ENCODE measurements at regions not wholly inside any gene's neighbourhood (a gene's known extent, or its start where the extent isn't known, plus 50 kb on each side); places are given as distances from the start of the nearest gene placed in this dataset.

DNA sequence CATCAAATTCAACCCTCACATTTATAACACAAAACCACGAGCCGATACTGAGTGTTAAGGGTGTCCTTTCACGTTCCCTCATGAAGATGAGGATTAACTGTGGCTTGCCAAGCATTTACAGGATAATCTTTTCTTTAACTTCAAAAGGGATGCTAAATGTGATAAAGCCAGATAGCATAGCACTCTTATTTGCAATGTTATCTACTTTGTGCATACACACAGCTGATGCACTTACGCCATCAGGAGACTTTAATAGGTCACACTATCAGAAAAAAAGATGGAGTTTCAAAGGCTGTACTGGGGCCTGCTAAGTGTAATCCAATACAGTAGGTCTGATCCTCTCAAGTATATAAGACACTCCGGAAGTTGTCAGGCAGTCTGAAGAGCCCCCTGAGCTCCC is 572.7 kb downstream of the PIK3C3 start:
- no peak overlapping the region for H3K4me3 ChIP-seq (replicated peaks in 1 of 2; ENCODE audit: low read depth in 2 of 2, low read length in 2 of 2)
- DNase-seq (ENCODE audit: low read depth in 2 of 2) = no peak
- TF ChIP-seq, protein P1, sequence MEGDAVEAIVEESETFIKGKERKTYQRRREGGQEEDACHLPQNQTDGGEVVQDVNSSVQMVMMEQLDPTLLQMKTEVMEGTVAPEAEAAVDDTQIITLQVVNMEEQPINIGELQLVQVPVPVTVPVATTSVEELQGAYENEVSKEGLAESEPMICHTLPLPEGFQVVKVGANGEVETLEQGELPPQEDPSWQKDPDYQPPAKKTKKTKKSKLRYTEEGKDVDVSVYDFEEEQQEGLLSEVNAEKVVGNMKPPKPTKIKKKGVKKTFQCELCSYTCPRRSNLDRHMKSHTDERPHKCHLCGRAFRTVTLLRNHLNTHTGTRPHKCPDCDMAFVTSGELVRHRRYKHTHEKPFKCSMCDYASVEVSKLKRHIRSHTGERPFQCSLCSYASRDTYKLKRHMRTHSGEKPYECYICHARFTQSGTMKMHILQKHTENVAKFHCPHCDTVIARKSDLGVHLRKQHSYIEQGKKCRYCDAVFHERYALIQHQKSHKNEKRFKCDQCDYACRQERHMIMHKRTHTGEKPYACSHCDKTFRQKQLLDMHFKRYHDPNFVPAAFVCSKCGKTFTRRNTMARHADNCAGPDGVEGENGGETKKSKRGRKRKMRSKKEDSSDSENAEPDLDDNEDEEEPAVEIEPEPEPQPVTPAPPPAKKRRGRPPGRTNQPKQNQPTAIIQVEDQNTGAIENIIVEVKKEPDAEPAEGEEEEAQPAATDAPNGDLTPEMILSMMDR (IDR thresholded peaks at IDR 0.05; ENCODE audit: low read depth, low read length) = no peak

DNA sequence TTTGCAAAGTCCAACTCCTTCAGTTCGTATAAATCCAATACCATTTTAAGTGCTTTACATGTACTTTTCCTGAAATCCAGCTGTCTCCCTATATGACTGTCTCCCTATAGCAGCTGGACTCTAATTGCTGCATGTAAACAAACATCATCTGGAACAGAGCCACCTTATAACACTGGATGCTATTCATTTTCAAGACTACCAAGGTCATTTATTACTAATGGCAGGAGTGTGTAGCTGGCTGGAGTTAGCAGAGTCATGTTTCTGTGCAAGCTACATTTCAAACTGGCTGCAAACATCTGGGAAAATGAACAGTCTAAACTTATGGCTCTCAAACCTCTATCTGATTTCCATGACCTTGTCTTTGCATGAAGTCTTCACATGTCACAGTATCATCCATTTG is 575.2 kb downstream of the PIK3C3 start:
- H3K4me3 ChIP-seq (replicated peaks in 1 of 2; ENCODE audit: low read depth in 2 of 2, low read length in 2 of 2) = no peak overlapping the region
- no peak for DNase-seq (ENCODE audit: low read depth in 2 of 2)
- TF ChIP-seq, protein P1 (IDR thresholded peaks at IDR 0.05; ENCODE audit: low read depth, low read length) = no peak

DNA sequence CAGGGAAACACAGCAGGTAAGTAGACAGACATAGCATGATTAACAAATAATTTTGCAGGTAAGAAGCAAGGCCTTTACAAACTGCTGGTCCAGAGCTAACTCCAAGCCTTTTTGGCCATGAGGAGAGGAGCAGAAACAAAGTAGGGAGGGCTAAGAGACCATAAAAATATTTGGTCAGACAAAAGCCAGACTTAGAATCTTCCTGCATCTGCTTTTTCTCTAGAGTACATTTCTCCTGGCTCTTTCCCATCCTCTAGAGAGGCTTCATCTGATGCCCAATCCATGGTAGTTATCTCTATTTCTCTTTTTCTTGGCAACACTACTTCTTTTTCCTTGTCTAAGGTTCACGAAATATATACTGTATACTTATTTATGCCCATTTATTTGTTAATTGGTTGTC is 577.1 kb downstream of the PIK3C3 start:
- TF ChIP-seq, protein P1 (IDR thresholded peaks at IDR 0.05; ENCODE audit: low read depth, low read length) = no peak
- no peak overlapping the region for H3K4me3 ChIP-seq (replicated peaks in 1 of 2; ENCODE audit: low read depth in 2 of 2, low read length in 2 of 2)
- DNase-seq (ENCODE audit: low read depth in 2 of 2) = no peak

DNA sequence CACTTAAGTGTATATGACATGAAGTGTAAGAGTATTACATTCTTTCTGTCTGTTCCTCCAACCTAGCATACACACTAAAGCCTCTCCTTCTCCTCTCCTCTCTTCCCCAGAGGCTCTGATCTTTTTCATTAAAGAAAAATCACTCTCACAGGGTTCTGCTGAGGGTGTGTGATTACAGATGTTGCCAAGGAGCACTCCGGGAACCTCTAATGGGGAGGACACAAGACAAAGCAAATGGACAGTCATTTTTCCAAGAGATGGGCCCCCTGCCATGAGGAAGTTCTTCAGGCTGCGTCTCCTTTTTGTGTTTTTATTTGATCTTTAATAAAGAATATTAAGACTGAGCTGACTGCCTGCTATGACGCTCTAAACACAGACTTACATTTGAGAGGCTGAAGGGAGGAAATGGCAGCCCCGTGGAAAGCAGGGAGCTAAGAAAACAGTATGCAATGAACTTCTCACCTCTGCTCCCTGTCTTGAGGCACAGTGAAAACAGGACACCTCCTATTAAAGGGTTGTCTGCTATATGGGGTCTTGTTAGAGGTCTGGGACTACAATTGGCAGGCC is 578.1 kb downstream of the PIK3C3 start:
- H3K4me3 ChIP-seq (replicated peaks in 1 of 2; ENCODE audit: low read depth in 2 of 2, low read length in 2 of 2) = no peak overlapping the region
- no peak for DNase-seq (ENCODE audit: low read depth in 2 of 2)
- TF ChIP-seq, protein P1 (IDR thresholded peaks at IDR 0.05; ENCODE audit: low read depth, low read length) = no peak

DNA sequence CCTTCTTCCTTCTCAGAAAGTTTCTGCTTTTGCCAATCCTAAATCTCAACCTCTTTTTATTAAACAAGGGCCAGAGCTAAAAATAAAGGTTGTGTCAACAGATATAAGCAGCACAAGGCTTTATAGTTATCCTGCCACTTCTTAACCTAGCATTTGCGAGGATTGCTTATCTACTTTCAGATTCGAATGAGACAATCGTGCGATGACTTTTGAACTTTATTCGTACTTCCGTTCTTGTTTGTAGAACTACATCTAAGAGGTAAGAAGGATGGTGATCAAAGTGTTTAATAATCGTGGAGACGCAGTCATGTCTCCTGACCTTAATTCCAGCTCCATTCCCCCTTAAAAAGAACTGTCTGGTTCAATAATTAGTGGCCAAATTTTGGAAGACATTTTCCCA is 578.6 kb downstream of the PIK3C3 start:
- TF ChIP-seq, protein P1 (IDR thresholded peaks at IDR 0.05; ENCODE audit: low read depth, low read length) = no peak
- no peak for DNase-seq (ENCODE audit: low read depth in 2 of 2)
- no peak overlapping the region for H3K4me3 ChIP-seq (replicated peaks in 1 of 2; ENCODE audit: low read depth in 2 of 2, low read length in 2 of 2)

DNA sequence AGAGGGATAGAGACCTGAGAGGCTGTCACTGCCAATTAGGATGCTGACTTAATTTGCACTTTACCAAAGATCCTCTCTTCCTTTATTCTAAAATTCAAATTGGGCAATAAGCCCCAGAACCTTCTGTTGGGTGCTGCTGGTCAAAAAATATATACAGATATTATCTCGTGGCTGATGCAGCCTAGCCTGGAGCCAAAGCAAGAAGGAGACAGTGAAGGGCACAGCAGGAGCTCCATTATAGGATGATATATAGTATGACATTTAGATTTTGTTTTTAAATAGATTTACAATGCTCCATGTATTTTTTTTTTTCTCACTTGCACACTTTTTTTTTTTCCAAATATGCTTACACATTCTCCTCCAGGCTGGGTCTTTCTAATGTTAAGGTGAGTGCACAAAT is 579.3 kb downstream of the PIK3C3 start:
- TF ChIP-seq, protein P1 (IDR thresholded peaks at IDR 0.05; ENCODE audit: low read depth, low read length) = no peak
- H3K4me3 ChIP-seq (replicated peaks in 1 of 2; ENCODE audit: low read depth in 2 of 2, low read length in 2 of 2) = no peak overlapping the region
- DNase-seq (ENCODE audit: low read depth in 2 of 2) = no peak

DNA sequence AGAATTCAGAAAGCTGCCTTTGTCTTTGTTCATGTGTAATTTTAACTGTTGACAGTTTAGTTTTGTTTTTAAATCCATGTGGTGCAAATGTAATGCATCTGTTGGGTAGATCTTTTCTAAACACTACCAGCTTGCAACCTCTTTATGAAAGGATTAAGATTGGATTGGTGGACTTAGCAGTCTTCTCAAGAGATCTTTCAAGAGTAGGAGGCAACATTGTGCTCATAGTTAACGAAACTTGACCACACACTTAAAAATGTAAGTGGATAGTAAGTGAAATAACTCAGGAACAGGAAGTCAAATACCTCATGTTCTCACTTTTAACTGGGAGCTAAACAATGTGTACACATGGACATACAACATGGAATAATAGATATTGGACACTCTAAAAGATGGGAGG is 579.0 kb downstream of the RIT2 start:
- TF ChIP-seq, protein P1 (IDR thresholded peaks at IDR 0.05; ENCODE audit: low read depth, low read length) = no peak
- no peak for DNase-seq (ENCODE audit: low read depth in 2 of 2)
- no peak overlapping the region for H3K4me3 ChIP-seq (replicated peaks in 1 of 2; ENCODE audit: low read depth in 2 of 2, low read length in 2 of 2)
